CD4-positive, alpha-beta T cell treated with Interleukin-17A for 1 hour (primary cell): ENCODE measurements at regions not wholly inside any gene's neighbourhood (a gene's known extent, or its start where the extent isn't known, plus 50 kb on each side); places are given as distances from the start of the nearest gene placed in this dataset.

Experiments used
- DNase-seq: peaks from one replicate; pipeline ENCODE4 v3.0.0-alpha.2; 2020

GRCh38 chr12:130074661-130075406, 87.4 kb upstream of the FZD10 start:
- DNase-seq = no peak

GRCh38 chr12:130075497-130076076, 86.7 kb upstream of the FZD10 start:
- no peak for DNase-seq

GRCh38 chr12:130076126-130076525, 86.1 kb upstream of the FZD10 start:
- DNase-seq = no peak

- DNase-seq = no peak
Observed at GRCh38 chr12:130076752-130077151, 85.5 kb upstream of the FZD10 start.

DNA sequence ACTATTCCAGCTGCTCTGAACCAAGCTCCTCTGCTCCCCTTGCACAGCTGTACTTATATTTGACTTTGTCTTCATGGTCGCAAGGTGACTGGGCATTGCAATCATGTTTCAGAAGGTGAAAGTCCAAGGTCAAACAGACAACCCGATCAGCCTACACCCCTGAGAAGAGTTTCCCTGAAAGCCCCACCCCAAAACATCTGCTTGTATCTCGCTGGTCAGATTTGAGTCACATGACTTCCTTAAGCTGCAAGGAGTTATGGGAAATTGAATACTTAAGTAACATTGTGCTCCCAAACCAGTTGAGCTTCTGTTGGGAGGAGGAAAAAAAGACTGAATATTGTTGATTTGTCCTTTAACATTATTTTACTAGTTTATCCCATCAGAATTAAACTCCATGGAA, 83.4 kb upstream of the FZD10 start:
- no peak for DNase-seq

GRCh38 chr12:130079279-130079678, 83.0 kb upstream of the FZD10 start:
- no peak for DNase-seq

- DNase-seq = no peak
Observed at GRCh38 chr12:130080205-130080604, 82.1 kb upstream of the FZD10 start.

DNA sequence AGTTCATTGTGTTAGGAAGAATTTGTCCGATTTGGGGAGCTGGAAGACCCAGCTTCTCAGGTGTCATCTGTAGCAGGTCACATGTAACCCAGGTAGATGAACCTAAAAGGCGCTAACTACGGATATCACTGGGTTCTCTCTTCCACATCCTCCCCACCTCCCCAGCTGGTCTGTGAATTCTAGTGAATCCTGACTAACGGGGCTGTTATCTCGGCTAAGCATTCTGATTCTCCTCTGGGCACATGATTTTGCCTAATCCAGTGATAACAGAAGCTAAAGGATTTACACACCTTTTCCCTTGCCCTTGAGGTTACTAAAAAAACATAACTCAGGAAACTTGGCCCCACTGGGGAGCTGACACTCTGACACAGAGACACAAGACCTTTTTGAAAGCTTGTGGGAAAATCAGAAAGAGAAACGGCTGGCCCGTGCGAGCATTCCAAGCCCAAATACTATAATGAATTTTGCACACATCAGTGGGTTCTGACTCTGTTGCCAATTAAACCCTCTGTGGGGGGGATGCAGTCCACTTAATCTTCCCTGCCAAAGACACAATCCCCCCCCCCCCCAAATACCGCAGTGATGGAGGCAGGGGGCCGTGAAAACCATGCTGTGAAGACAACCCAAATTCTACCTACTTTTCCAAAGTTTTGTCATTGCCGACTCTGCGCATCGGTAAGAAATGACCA, 81.0 kb upstream of the FZD10 start:
- DNase-seq = no peak

DNA sequence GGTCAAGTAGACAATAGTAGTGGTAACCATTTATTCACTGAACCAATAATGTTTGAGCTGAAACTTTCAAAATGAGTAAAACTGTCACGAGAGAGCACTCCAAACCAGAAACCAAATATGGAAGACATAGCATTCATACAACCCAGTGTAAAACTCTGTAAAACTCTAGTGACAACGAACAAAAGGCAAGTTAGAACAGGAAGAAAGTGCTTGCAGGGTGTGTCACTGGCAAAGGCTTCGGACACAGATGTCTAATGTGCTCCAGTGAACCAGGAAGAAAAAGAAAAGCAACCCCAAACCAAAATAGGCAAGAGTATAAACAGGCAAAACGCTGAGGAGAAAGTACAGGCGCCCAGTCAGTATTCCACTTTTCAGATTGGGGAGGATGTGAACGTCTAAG, 79.3 kb upstream of the FZD10 start:
- DNase-seq = no peak

- DNase-seq = no peak
Observed at GRCh38 chr12:130083734-130084133, 78.5 kb upstream of the FZD10 start.

- DNase-seq = no peak
Observed at GRCh38 chr12:130084359-130084758, 77.9 kb upstream of the FZD10 start.

- no peak for DNase-seq
Observed at GRCh38 chr12:130086248-130086647, 76.0 kb upstream of the FZD10 start.

GRCh38 chr12:130086797-130087196, 75.5 kb upstream of the FZD10 start:
- DNase-seq = no peak

DNA sequence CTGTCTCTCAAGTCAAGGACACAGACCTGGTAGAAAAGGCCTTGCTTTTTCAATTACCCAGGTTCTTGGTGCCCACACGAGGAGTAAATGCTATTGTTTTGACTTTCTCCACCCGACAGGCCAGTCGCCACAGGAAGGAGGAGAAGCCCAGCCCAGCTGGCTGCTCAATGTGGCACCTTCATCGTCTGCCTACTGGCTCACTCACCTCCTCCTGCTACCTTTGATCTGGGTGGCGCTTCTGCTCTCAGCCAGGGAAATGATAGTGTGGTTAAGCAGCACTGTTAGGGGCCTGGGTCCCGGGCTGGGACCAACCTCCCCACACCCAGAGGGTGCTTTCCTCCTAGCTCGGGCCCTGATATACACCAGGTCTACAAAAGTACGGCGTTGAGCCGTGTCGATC, 75.0 kb upstream of the FZD10 start:
- DNase-seq = no peak

DNA sequence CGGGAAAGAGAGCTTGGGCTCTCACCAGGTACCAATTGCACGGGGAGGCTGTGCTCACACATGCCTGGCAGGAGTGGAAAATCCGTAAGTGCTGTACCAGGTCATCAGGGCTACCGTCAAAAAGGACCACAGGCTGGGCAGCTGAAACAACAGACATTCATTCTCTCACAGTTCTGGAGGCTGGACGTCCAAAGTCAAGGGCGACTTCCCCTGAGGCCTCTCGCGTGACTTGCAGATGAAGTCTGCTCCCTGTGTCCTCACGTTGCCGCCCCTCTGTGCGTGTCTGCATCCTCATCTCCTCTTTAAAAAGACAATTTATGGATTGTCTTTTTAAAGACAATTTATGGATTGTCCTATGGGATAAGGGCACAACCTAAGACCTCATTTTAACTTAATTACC, 73.8 kb upstream of the FZD10 start:
- DNase-seq = no peak

GRCh38 chr12:130090542-130090941, 71.7 kb upstream of the FZD10 start:
- no peak for DNase-seq

DNA sequence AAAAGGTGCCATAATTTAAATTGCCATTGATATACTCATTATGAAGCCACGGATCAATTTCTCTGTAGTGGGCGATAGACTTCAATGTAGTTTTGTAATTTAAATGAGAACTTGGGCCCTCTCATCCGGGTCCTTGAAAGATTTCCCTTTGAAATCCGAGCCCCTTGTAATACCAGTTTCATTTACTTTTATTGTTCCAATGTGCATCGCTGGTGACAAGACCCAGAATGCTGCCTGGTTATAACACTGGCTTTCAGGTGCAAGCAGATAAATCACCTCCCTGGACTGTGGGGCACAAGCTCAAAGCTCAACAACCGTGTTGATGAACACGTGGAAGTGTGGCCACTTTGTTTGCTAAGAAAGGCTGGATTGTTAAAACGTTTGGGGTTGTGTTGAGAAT, 68.9 kb upstream of the FZD10 start:
- no peak for DNase-seq

GRCh38 chr12:130097342-130097741, 64.9 kb upstream of the FZD10 start:
- no peak for DNase-seq

GRCh38 chr12:130097798-130098255, 64.4 kb upstream of the FZD10 start:
- DNase-seq = no peak

DNA sequence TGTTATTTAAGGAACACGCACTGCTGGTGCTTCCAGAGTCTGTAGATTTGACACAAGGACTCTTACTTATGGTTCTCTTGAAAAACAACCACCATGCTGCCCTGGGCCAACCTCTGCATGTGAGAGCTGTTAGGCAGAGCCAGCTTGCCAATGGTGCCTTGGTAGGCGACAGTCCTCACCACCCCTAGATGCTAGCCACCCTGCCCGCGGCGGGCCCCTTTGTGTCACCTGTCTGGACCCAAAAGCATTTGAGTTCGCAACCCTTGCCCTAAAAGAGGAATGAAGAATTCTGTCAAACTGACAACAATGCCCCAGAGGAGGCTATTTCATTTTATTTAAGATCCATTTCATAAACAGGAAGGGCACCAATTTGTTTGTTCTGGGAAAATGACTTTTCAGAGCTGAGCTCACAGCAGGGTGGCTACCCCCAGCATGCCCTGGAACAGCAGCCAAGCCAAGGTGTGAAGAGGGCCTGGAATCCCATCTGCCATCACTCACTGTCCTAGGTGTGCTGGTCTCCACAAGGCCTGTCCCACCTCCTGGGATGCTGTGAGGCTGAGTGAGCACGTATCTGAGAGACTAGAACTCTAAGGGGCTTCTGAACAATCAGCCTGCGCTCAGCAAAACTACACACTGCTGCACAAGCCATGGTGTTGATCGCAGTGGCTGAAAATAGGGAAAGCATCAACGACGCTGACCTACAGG, 63.8 kb upstream of the FZD10 start:
- no peak for DNase-seq

- DNase-seq = no peak
Observed at GRCh38 chr12:130100634-130101362, 61.5 kb upstream of the FZD10 start.

DNA sequence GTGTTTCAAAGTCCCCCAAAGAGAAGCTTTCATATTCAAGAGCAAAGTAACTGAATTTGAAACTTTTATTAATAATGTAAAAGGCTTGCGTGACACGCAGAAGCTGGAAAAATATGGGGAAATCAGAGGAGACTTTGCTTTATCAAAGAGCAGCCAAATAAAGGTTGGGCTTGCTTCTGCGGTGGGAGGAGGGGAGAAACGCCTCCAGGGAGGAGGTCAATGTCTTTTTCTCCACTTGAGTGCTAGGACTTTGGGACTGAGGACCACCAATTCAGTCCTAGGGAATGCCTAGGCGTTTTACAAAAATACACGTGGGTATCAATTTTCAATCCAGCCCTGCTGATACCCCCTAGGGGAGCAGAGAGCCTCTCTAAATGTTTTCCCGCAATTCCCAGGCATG, 60.9 kb upstream of the FZD10 start:
- DNase-seq = no peak

DNA sequence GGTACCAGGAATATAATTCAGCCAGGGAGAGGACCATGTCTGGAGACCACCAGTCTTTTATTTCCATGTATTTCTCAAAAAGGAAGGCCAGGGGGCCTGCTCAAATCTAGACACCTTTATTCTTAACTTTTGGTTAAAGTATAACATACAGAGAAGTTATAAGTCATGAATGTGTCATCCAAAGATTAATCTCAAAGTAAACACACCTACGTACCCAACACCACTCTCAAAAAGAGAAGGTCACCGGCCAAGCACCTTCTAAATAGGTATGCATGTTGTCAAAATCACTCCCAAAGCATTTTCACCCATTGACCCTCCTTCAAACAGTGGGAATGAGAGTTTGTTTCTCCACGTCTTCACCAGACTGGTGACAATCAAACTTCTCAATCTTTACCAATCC, 60.0 kb upstream of the FZD10 start:
- DNase-seq = no peak
